ENCODE measurements at regions not wholly inside any gene's neighbourhood (a gene's known extent, or its start where the extent isn't known, plus 50 kb on each side); places are given as distances from the start of the nearest gene placed in this dataset.

GRCh38 chr1:59107916-59108315, 189.0 kb upstream of the FGGY start:
- TF ChIP-seq FOXP2 (optimal IDR thresholded peaks at IDR 0.05; ENCODE audit: borderline replicate concordance, extremely low read depth, extremely low read length, insufficient read depth) (no peak), POLR2AphosphoS5 (IDR thresholded peaks at IDR 0.05; ENCODE audit: low read depth, low read length) (no peak), SIN3A (IDR thresholded peaks at IDR 0.05; ENCODE audit: borderline replicate concordance, insufficient read depth, low read length) (no peak)

GRCh38 chr1:59108481-59109317, 188.2 kb upstream of the FGGY start:
- TF ChIP-seq, protein P1, sequence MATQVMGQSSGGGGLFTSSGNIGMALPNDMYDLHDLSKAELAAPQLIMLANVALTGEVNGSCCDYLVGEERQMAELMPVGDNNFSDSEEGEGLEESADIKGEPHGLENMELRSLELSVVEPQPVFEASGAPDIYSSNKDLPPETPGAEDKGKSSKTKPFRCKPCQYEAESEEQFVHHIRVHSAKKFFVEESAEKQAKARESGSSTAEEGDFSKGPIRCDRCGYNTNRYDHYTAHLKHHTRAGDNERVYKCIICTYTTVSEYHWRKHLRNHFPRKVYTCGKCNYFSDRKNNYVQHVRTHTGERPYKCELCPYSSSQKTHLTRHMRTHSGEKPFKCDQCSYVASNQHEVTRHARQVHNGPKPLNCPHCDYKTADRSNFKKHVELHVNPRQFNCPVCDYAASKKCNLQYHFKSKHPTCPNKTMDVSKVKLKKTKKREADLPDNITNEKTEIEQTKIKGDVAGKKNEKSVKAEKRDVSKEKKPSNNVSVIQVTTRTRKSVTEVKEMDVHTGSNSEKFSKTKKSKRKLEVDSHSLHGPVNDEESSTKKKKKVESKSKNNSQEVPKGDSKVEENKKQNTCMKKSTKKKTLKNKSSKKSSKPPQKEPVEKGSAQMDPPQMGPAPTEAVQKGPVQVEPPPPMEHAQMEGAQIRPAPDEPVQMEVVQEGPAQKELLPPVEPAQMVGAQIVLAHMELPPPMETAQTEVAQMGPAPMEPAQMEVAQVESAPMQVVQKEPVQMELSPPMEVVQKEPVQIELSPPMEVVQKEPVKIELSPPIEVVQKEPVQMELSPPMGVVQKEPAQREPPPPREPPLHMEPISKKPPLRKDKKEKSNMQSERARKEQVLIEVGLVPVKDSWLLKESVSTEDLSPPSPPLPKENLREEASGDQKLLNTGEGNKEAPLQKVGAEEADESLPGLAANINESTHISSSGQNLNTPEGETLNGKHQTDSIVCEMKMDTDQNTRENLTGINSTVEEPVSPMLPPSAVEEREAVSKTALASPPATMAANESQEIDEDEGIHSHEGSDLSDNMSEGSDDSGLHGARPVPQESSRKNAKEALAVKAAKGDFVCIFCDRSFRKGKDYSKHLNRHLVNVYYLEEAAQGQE (IDR thresholded peaks at IDR 0.05; ENCODE audit: insufficient read depth in 1 of 2, low read depth in 2 of 2, low read length in 2 of 2) = no peak
- TF ChIP-seq FOXP2 (optimal IDR thresholded peaks at IDR 0.05; ENCODE audit: borderline replicate concordance, extremely low read depth, extremely low read length, insufficient read depth) = no peak
- TF ChIP-seq TAF1 (IDR thresholded peaks at IDR 0.05; ENCODE audit: borderline replicate concordance, insufficient read depth, low read length) = no peak
- no peak for TF ChIP-seq SIN3A (IDR thresholded peaks at IDR 0.05; ENCODE audit: borderline replicate concordance, insufficient read depth, low read length)
- no peak for TF ChIP-seq POLR2AphosphoS5 (IDR thresholded peaks at IDR 0.05; ENCODE audit: low read depth, low read length)

DNA sequence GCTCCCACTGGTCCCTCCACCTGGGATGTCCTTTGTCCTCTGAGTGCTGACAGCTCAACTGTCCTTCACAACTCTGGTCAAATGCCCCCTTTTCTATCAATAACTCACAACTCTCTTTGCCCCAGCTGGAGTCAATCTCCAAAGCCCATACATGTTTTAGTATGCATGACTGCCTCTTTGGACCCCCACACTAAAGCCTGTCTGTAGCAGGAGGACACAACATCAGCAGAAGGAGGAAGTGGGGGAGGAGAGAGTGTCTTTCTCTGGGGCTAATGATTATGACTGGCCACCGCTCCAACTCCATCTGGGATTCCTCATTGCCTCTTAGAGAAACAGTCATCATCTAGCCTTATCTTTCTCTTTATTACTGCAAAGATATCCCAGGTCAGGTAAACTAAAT, 186.6 kb upstream of the FGGY start:
- no peak for TF ChIP-seq POLR2AphosphoS5 (IDR thresholded peaks at IDR 0.05; ENCODE audit: low read depth, low read length)
- TF ChIP-seq, protein P1 (IDR thresholded peaks at IDR 0.05; ENCODE audit: insufficient read depth in 1 of 2, low read depth in 2 of 2, low read length in 2 of 2) = no peak
- TF ChIP-seq FOXP2 (optimal IDR thresholded peaks at IDR 0.05; ENCODE audit: borderline replicate concordance, extremely low read depth, extremely low read length, insufficient read depth) = no peak
- TF ChIP-seq SIN3A (IDR thresholded peaks at IDR 0.05; ENCODE audit: borderline replicate concordance, insufficient read depth, low read length) = no peak
- TF ChIP-seq TAF1 (IDR thresholded peaks at IDR 0.05; ENCODE audit: borderline replicate concordance, insufficient read depth, low read length) = no peak

- TF ChIP-seq SIN3A (IDR thresholded peaks at IDR 0.05; ENCODE audit: borderline replicate concordance, insufficient read depth, low read length) (no peak), POLR2AphosphoS5 (IDR thresholded peaks at IDR 0.05; ENCODE audit: low read depth, low read length) (no peak), TAF1 (IDR thresholded peaks at IDR 0.05; ENCODE audit: borderline replicate concordance, insufficient read depth, low read length) (no peak)
Observed at GRCh38 chr1:59113876-59114457, 182.9 kb upstream of the FGGY start.

DNA sequence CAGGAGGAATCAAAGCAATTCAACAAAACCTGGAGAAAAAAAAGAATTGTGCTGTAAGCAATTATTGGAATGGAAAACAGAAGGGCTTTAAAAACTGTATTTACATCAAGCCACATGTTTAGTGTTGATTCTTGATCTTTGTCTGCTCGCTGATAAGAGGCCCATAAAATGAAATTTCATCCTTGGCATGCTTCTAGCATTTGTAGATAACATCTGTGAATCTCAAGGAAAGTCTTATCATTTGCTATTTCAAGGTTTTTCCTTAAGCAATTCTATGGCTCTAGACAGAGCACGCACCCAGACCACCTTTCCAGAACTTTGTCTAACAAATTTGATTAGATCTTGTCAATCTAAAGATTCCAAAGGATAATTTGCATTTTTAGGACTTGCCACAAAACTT, 181.0 kb upstream of the FGGY start:
- TF ChIP-seq, protein P1 (IDR thresholded peaks at IDR 0.05; ENCODE audit: insufficient read depth in 1 of 2, low read depth in 2 of 2, low read length in 2 of 2) = no peak
- TF ChIP-seq SIN3A (IDR thresholded peaks at IDR 0.05; ENCODE audit: borderline replicate concordance, insufficient read depth, low read length) (no peak), TAF1 (IDR thresholded peaks at IDR 0.05; ENCODE audit: borderline replicate concordance, insufficient read depth, low read length) (no peak), FOXP2 (optimal IDR thresholded peaks at IDR 0.05; ENCODE audit: borderline replicate concordance, extremely low read depth, extremely low read length, insufficient read depth) (no peak), POLR2AphosphoS5 (IDR thresholded peaks at IDR 0.05; ENCODE audit: low read depth, low read length) (no peak)

Data from PFSK-1 (cell line).